Astrocyte of the spinal cord (primary cell): ENCODE measurements at regions not wholly inside any gene's neighbourhood (a gene's known extent, or its start where the extent isn't known, plus 50 kb on each side); places are given as distances from the start of the nearest gene placed in this dataset.

Experiments used
- DNase-seq: peaks from one replicate; pipeline ENCODE4 v3.0.0; 2011; ENCODE audit warnings: low read depth, low spot score
- H3K4me3 ChIP-seq: 2 replicates; pipeline ENCODE4 v1.5.1; 2011; ENCODE audit warnings: low read depth, mild to moderate bottlenecking, low read length, moderate library complexity
- in situ Hi-C: cut with HindIII; loops from 2 replicates; pipeline ENCODE4 v1.10.0; 2017; ENCODE audit warnings: low sequenced_read_pairs
- TF ChIP-seq, protein P1 (sequence below): IDR thresholded peaks from 2 replicates; pipeline ENCODE4 v1.5.1; 2012; ENCODE audit warnings: low read depth, mild to moderate bottlenecking, low read length, inconsistent platforms

GRCh38 chr4:26099967-26100366, 185.9 kb downstream of the SMIM20 start:
- no peak overlapping the region for H3K4me3 ChIP-seq
- in situ Hi-C loops: no loop called here
- DNase-seq: no peak
- TF ChIP-seq, protein P1, sequence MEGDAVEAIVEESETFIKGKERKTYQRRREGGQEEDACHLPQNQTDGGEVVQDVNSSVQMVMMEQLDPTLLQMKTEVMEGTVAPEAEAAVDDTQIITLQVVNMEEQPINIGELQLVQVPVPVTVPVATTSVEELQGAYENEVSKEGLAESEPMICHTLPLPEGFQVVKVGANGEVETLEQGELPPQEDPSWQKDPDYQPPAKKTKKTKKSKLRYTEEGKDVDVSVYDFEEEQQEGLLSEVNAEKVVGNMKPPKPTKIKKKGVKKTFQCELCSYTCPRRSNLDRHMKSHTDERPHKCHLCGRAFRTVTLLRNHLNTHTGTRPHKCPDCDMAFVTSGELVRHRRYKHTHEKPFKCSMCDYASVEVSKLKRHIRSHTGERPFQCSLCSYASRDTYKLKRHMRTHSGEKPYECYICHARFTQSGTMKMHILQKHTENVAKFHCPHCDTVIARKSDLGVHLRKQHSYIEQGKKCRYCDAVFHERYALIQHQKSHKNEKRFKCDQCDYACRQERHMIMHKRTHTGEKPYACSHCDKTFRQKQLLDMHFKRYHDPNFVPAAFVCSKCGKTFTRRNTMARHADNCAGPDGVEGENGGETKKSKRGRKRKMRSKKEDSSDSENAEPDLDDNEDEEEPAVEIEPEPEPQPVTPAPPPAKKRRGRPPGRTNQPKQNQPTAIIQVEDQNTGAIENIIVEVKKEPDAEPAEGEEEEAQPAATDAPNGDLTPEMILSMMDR: no peak

DNA sequence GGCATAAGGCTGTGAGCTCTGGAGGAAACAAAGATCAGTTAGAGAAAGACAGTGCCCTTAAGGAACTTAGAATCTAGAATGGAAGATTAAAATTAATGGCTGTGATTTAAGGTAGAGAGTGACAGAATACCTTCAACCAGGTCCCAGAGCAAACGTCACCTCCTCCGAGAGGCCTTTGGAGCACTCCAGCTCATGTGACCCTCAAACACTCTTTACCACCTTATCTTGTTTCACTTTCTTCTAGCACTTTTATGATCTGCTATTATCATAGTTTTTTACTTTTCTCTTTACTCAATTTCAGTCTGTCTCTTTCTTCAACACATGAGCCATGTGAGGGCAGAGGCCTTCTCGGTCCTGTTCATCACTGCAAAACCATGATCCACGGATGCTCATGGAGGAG, 187.0 kb downstream of the SMIM20 start:
- no peak overlapping the region for H3K4me3 ChIP-seq
- in situ Hi-C loops: no loop called here
- TF ChIP-seq, protein P1: no peak
- DNase-seq: no peak

DNA sequence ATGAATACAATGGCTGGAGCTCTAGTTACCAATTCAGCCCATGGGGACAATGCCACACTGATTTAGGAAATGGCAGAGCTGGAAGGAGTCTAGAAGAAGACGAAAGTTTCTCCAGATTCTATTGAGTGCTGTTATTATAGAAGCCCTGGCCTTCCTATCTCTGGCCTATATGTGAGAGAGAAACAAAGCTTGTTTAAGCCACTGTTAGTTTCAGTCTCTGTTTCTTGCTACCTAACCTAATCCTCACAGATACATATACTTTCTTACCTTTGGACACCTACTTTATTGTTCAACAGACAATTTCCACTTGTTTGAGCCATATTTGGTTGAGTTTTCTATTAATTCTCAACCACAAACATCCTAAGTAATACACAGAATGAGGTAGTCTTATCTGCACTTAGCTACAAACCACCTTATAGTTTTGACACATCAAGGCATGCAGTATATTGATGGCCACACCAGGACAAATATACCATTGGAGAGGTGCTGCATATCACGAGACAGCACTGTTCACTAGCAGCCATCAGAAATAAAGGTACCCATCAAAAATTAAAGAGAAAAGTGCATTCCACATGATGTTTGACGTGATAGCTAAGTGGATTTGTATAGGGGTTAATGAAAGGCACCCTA, 190.2 kb downstream of the SMIM20 start:
- DNase-seq: no peak
- H3K4me3 ChIP-seq: no peak overlapping the region
- in situ Hi-C loops: no loop called here
- TF ChIP-seq, protein P1: no peak

- peak; percentile 16 for DNase-seq
- no peak overlapping the region for H3K4me3 ChIP-seq
- in situ Hi-C loops: no loop called here
- TF ChIP-seq, protein P1: no peak
Measured at GRCh38 chr4:26105337-26105736, 191.3 kb downstream of the SMIM20 start.

DNA sequence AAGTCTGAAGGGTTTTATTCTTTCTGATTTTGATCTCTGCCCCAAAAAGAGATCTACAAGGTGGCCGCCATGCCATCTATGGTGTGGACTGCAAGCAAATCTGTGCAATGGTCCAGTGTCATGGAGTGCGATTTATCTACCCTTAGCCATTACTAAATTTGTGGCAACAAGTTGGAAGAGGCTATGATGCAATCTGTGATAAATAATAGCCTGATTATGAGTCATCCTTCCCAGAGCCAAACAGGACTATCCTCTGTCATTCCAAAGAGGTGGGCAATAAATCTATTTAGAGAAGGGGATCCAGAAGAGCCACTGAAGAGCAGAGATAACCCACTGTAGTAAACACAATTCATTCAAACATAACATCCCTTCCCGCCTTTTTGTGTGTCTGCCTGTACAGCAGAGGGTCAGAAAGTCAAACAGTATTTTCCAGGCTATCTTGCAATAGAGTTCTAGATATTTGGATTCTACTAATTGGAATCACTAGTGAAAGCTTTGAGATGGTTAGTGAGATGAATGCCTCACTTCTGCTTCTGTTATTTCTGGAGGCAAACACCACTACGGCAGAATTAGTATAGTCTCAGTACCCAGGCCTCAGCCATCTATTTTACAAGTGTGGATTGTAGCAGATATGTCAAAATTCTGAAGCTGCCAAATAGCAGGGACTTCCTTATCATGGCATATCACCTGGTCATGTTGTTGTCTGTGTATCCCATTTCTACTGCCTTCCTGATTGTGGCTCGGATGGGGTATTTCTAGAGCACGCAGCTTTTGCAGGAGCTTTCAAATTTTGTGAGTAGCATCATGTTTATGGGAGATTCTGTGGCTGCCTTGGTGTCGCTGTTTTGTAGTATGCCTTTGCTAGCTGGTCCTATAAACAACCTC, 192.0 kb downstream of the SMIM20 start:
- in situ Hi-C loops: no loop called here
- TF ChIP-seq, protein P1: no peak
- H3K4me3 ChIP-seq: no peak overlapping the region
- peak; percentile 62 for DNase-seq

DNA sequence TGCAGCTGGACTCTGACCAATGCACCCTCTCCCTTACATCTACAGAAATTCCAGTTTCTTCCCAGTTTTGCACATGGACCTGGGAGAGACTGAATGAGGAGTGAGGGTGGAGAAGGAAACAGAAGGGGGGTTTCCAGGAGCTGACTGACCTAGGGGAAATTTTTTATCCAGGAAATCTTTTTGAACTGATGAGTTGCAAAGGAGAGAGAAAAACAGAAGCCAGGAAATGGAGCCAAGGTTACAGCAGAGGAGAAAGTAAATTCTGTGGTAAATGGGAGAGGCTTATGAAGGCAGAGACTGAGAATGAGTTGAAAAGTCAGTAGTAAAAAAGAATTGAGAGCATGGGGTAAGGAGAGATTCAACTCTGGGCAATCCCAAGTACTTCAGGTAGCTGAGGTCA, 192.8 kb downstream of the SMIM20 start:
- DNase-seq: no peak
- no peak overlapping the region for H3K4me3 ChIP-seq
- in situ Hi-C loops: no loop called here
- TF ChIP-seq, protein P1: no peak
